Head of caudate nucleus (tissue), 42 donors: ENCODE measurements at regions not wholly inside any gene's neighbourhood (a gene's known extent, or its start where the extent isn't known, plus 50 kb on each side); places are given as distances from the start of the nearest gene placed in this dataset.

Experiments used
- DNase-seq, 42 donors: peaks; one replicate each; pipeline versions ENCODE4 v3.0.0 to v3.0.0-alpha.2; 2020 to 2021; ENCODE audit warnings: mixed read lengths in 7 of 42
- intact Hi-C: fragments of 100-400 bp; cut with DNase I; formaldehyde crosslinking; loops from one replicate; pipeline ENCODE4 v1.15.0; 2022

GRCh38 chr4:29853833-29854232, 866.3 kb upstream of the PCDH7 start:
- DNase-seq, result no peak
- intact Hi-C loops, result no loop called here

- intact Hi-C loops, result no loop called here
- DNase-seq, result no peak
These were observed 858.9 kb upstream of the PCDH7 start for GRCh38 chr4:29861307-29861706.

GRCh38 chr4:29867412-29867811, 852.8 kb upstream of the PCDH7 start:
- no peak for DNase-seq
- intact Hi-C loops, result no loop called here

GRCh38 chr4:29900336-29900735, 819.8 kb upstream of the PCDH7 start:
- intact Hi-C loops, result no loop called here
- no peak for DNase-seq

- DNase-seq, result no peak
- intact Hi-C loops, result no loop called here
These were observed 811.9 kb upstream of the PCDH7 start for GRCh38 chr4:29908276-29908675.

GRCh38 chr4:29927895-29928294, 792.3 kb upstream of the PCDH7 start:
- no peak for DNase-seq
- intact Hi-C loops, result no loop called here

- intact Hi-C loops, result no loop called here
- no peak for DNase-seq
These were observed 771.7 kb upstream of the PCDH7 start for GRCh38 chr4:29948451-29948850.

GRCh38 chr4:29948858-29949257, 771.3 kb upstream of the PCDH7 start:
- intact Hi-C loops, result no loop called here
- DNase-seq, result no peak

GRCh38 chr4:29966386-29966785, 753.8 kb upstream of the PCDH7 start:
- DNase-seq, result no peak
- intact Hi-C loops, result no loop called here

- intact Hi-C loops, result no loop called here
- DNase-seq, result no peak
These were observed 749.5 kb upstream of the PCDH7 start for GRCh38 chr4:29970626-29971025.

- no peak for DNase-seq
- intact Hi-C loops, result no loop called here
These were observed 748.0 kb upstream of the PCDH7 start for GRCh38 chr4:29972121-29972520.

- intact Hi-C loops, result no loop called here
- no peak for DNase-seq
These were observed 736.3 kb upstream of the PCDH7 start for GRCh38 chr4:29983890-29984289.

- no peak for DNase-seq
- intact Hi-C loops, result no loop called here
These were observed 718.5 kb upstream of the PCDH7 start for GRCh38 chr4:30001628-30002027.

GRCh38 chr4:30002341-30002740, 717.8 kb upstream of the PCDH7 start:
- no peak for DNase-seq
- intact Hi-C loops, result no loop called here

GRCh38 chr4:30005995-30006394, 714.2 kb upstream of the PCDH7 start:
- DNase-seq, result no peak
- intact Hi-C loops, result no loop called here

- no peak for DNase-seq
- intact Hi-C loops, result no loop called here
These were observed 695.6 kb upstream of the PCDH7 start for GRCh38 chr4:30024526-30024925.

- DNase-seq, result no peak
- intact Hi-C loops, result no loop called here
These were observed 691.3 kb upstream of the PCDH7 start for GRCh38 chr4:30028826-30029225.

- DNase-seq, result peak in 4 of 42 donors; percentile 4 to 35 (median 21)
- intact Hi-C loops, result no loop called here
These were observed 664.0 kb upstream of the PCDH7 start for GRCh38 chr4:30056016-30056766.

GRCh38 chr4:30068234-30068633, 651.9 kb upstream of the PCDH7 start:
- peak in 2 of 42 donors; percentile 3 to 24 for DNase-seq
- intact Hi-C loops, result no loop called here

GRCh38 chr4:30073011-30073710, 647.0 kb upstream of the PCDH7 start:
- no peak for DNase-seq

More at GRCh38 chr4:30073011-30073710, 647.0 kb upstream of the PCDH7 start:
- intact Hi-C loops, result no loop called here
